ENCODE measurements at regions not wholly inside any gene's neighbourhood (a gene's known extent, or its start where the extent isn't known, plus 50 kb on each side); places are given as distances from the start of the nearest gene placed in this dataset.

- DNase-seq (ENCODE audit: low spot score): no peak
- CTCF ChIA-PET: interaction anchor here (1.6 kb wide), 1 partner anchor 72 kb away, joined by 7 read pairs; no protein-coding TSS in a partner anchor
- Mint-ChIP-seq H3K36me3 (no peaks in the 10 kb centered on the region), H3K27ac (no peak overlapping the region), H3K4me1 (peaks cover 13% of the 10 kb centered on the region), H3K27me3 (ENCODE audit: low read depth) (no peaks in the 10 kb centered on the region), H3K4me3 (no peak overlapping the region), H3K9me3 (no peaks in the 10 kb centered on the region)
- ATAC-seq: peak; percentile 44
- TF ChIP-seq, protein P1, sequence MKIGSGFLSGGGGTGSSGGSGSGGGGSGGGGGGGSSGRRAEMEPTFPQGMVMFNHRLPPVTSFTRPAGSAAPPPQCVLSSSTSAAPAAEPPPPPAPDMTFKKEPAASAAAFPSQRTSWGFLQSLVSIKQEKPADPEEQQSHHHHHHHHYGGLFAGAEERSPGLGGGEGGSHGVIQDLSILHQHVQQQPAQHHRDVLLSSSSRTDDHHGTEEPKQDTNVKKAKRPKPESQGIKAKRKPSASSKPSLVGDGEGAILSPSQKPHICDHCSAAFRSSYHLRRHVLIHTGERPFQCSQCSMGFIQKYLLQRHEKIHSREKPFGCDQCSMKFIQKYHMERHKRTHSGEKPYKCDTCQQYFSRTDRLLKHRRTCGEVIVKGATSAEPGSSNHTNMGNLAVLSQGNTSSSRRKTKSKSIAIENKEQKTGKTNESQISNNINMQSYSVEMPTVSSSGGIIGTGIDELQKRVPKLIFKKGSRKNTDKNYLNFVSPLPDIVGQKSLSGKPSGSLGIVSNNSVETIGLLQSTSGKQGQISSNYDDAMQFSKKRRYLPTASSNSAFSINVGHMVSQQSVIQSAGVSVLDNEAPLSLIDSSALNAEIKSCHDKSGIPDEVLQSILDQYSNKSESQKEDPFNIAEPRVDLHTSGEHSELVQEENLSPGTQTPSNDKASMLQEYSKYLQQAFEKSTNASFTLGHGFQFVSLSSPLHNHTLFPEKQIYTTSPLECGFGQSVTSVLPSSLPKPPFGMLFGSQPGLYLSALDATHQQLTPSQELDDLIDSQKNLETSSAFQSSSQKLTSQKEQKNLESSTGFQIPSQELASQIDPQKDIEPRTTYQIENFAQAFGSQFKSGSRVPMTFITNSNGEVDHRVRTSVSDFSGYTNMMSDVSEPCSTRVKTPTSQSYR (CRISPR knock-in tag; IDR thresholded peaks at IDR 0.05): no peak
- no peak for TF ChIP-seq E2F1 (CRISPR knock-in tag; IDR thresholded peaks at IDR 0.05)
- TF ChIP-seq CBFB (CRISPR knock-in tag; IDR thresholded peaks at IDR 0.05; ENCODE audit: low read depth): no peak
- TF ChIP-seq MYBL2 (CRISPR knock-in tag; IDR thresholded peaks at IDR 0.05): no peak
- no peak for TF ChIP-seq HMGA2 (CRISPR knock-in tag; IDR thresholded peaks at IDR 0.05)
- no peak for TF ChIP-seq SMAD3 (CRISPR knock-in tag; IDR thresholded peaks at IDR 0.05; ENCODE audit: borderline replicate concordance)
- POLR2A ChIA-PET: no interaction called here
These were observed 967.8 kb upstream of the SORCS1 start for GRCh38 chr10:108132303-108132702.

DNA sequence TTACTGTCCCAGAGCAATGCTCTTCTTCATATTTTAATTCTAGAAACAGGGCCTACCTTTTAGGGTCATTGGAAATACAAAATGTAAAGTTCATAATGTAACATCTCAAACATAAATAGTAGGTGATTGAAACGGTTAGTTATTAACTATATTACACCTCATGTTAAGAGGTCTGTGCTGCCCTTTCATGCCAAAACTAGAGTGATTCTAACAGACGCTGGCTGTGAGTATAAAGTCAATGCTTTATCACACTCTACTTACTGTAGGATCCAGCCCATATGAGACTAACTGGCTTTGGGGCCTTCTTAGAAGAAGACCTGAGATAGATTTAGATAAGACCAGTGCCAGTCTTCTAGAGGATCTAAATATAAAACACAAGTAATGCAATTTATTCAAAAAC, 966.1 kb upstream of the SORCS1 start:
- no peak overlapping the region for H3K4me3 Mint-ChIP-seq
- H3K27me3 Mint-ChIP-seq (ENCODE audit: low read depth): no peaks in the 10 kb centered on the region
- ChIA-PET POLR2A (no interaction called here), CTCF (no interaction called here)
- no peak overlapping the region for H3K27ac Mint-ChIP-seq
- ATAC-seq: no peak
- TF ChIP-seq NFATC4 (CRISPR knock-in tag; IDR thresholded peaks at IDR 0.05) (no peak), GRHL2 (CRISPR knock-in tag; IDR thresholded peaks at IDR 0.05; ENCODE audit: insufficient replicate concordance, severe bottlenecking) (no peak)
- H3K4me1 Mint-ChIP-seq: peaks cover 10% of the 10 kb centered on the region
- no peaks in the 10 kb centered on the region for H3K36me3 Mint-ChIP-seq
- DNase-seq (ENCODE audit: low spot score): no peak
- no peaks in the 10 kb centered on the region for H3K9me3 Mint-ChIP-seq

GRCh38 chr10:108112218-108112617, 947.7 kb upstream of the SORCS1 start:
- no peak overlapping the region for H3K4me3 Mint-ChIP-seq
- no peak for TF ChIP-seq USF2 (CRISPR knock-in tag; IDR thresholded peaks at IDR 0.05)
- TF ChIP-seq, protein P2, sequence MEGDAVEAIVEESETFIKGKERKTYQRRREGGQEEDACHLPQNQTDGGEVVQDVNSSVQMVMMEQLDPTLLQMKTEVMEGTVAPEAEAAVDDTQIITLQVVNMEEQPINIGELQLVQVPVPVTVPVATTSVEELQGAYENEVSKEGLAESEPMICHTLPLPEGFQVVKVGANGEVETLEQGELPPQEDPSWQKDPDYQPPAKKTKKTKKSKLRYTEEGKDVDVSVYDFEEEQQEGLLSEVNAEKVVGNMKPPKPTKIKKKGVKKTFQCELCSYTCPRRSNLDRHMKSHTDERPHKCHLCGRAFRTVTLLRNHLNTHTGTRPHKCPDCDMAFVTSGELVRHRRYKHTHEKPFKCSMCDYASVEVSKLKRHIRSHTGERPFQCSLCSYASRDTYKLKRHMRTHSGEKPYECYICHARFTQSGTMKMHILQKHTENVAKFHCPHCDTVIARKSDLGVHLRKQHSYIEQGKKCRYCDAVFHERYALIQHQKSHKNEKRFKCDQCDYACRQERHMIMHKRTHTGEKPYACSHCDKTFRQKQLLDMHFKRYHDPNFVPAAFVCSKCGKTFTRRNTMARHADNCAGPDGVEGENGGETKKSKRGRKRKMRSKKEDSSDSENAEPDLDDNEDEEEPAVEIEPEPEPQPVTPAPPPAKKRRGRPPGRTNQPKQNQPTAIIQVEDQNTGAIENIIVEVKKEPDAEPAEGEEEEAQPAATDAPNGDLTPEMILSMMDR (IDR thresholded peaks at IDR 0.05): peak; percentile 33
- H3K36me3 Mint-ChIP-seq: peaks cover 2% of the 10 kb centered on the region; the same call in 1 of the 2 replicates
- H3K9me3 Mint-ChIP-seq: no peaks in the 10 kb centered on the region
- CTCF ChIA-PET: interaction anchor here (0.7 to 2.1 kb wide), 4 partner anchors 11 to 92 kb away, joined by 3 to 59 read pairs (median 4); no protein-coding TSS in a partner anchor
- peaks cover 4% of the 10 kb centered on the region; the same call in 1 of the 2 replicates for H3K27me3 Mint-ChIP-seq (ENCODE audit: low read depth)
- no peak overlapping the region for H3K27ac Mint-ChIP-seq
- POLR2A ChIA-PET: no interaction called here
- ATAC-seq (peak; percentile 80), DNase-seq (ENCODE audit: low spot score) (no peak)
- peaks cover 26% of the 10 kb centered on the region for H3K4me1 Mint-ChIP-seq

DNA sequence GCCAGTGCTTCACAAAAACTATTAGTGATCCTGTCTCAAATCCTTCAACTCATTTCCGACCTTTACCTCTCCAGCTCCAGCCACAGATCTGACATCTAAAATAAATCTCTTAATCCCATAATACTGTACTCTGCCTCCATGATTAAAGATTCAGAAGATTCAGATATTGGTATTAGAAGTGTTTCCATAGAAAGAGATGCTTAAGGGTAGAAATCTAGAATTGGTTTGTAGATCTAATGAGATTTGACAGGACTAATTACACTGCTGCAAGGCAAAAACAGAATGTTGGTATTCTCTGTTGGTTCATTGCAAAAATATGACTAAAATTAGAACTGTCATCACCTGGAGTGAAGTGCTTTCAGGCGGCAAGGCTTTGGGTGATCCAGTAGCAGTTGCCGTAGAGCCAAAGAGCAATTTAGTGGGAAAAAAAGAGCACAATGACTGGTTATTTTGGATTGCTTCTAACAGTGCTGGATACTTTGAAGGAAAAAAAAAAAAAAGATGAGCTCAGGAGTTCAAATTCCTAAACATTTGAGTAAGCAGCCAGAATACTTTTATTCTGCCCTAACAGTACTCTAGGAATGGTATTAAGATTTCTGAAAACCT, 940.1 kb upstream of the SORCS1 start:
- no peak for ATAC-seq
- CTCF ChIA-PET: no interaction called here
- POLR2A ChIA-PET: no interaction called here
- Mint-ChIP-seq H3K27me3 (ENCODE audit: low read depth) (peaks cover 3% of the 10 kb centered on the region; the same call in 1 of the 2 replicates), H3K36me3 (no peaks in the 10 kb centered on the region), H3K4me3 (no peak overlapping the region), H3K27ac (no peak overlapping the region), H3K9me3 (no peaks in the 10 kb centered on the region), H3K4me1 (peaks cover 28% of the 10 kb centered on the region)
- no peak for TF ChIP-seq RORB (CRISPR knock-in tag; IDR thresholded peaks at IDR 0.05)
- DNase-seq (ENCODE audit: low spot score): no peak

All from WTC11 (cell line).